ENCODE measurements at regions not wholly inside any gene's neighbourhood (a gene's known extent, or its start where the extent isn't known, plus 50 kb on each side); places are given as distances from the start of the nearest gene placed in this dataset.
"Not testable (repeated sequence)": the region's sequence is repeated elsewhere in the genome, so short reads cannot be mapped to it uniquely, and the experiment has no call there.

- Mint-ChIP-seq H3K27me3 (ENCODE audit: low read depth) (no peaks in the 10 kb centered on the region), H3K27ac (no peak overlapping the region), H3K4me3 (ENCODE audit: low read depth) (no peak overlapping the region), H3K4me1 (ENCODE audit: low read depth) (no peaks in the 10 kb centered on the region), H3K36me3 (ENCODE audit: low read depth) (no peaks in the 10 kb centered on the region), H3K9me3 (peaks cover 13% of the 10 kb centered on the region)
- intact Hi-C loops (cut with micrococcal nuclease): no loop called here
- no peak for DNase-seq (ENCODE audit: low spot score)
Observed at GRCh38 chr14:48243900-48244299, 568.5 kb upstream of the MDGA2 start.

- Mint-ChIP-seq H3K27ac (no peak overlapping the region), H3K4me1 (ENCODE audit: low read depth) (no peaks in the 10 kb centered on the region), H3K36me3 (ENCODE audit: low read depth) (no peaks in the 10 kb centered on the region), H3K4me3 (ENCODE audit: low read depth) (no peak overlapping the region), H3K27me3 (ENCODE audit: low read depth) (no peaks in the 10 kb centered on the region), H3K9me3 (peaks cover 27% of the 10 kb centered on the region)
- intact Hi-C loops (cut with micrococcal nuclease): no loop called here
- DNase-seq (ENCODE audit: low spot score): no peak
Observed at GRCh38 chr14:48229091-48229490, 553.7 kb upstream of the MDGA2 start.

GRCh38 chr14:48193893-48194292 is 518.5 kb upstream of the MDGA2 start:
- H3K4me1 Mint-ChIP-seq (ENCODE audit: low read depth): no peaks in the 10 kb centered on the region
- intact Hi-C loops (cut with micrococcal nuclease): no loop called here
- H3K9me3 Mint-ChIP-seq: peaks cover 3% of the 10 kb centered on the region
- H3K4me3 Mint-ChIP-seq (ENCODE audit: low read depth): no peak overlapping the region
- no peak for DNase-seq (ENCODE audit: low spot score)
- no peaks in the 10 kb centered on the region for H3K27me3 Mint-ChIP-seq (ENCODE audit: low read depth)
- H3K36me3 Mint-ChIP-seq (ENCODE audit: low read depth): no peaks in the 10 kb centered on the region
- H3K27ac Mint-ChIP-seq: no peak overlapping the region

- H3K4me3 Mint-ChIP-seq (ENCODE audit: low read depth); intact Hi-C loops (cut with micrococcal nuclease); H3K36me3 Mint-ChIP-seq (ENCODE audit: low read depth); DNase-seq (ENCODE audit: low spot score); H3K4me1 Mint-ChIP-seq (ENCODE audit: low read depth); H3K27me3 Mint-ChIP-seq (ENCODE audit: low read depth); H3K27ac Mint-ChIP-seq: not testable (repeated sequence)
- H3K9me3 Mint-ChIP-seq: peaks cover 31% of the 10 kb centered on the region
Observed at GRCh38 chr14:48149624-48150023, 474.2 kb upstream of the MDGA2 start.

- H3K36me3 Mint-ChIP-seq (ENCODE audit: low read depth): no peaks in the 10 kb centered on the region
- no peaks in the 10 kb centered on the region for H3K4me1 Mint-ChIP-seq (ENCODE audit: low read depth)
Observed at GRCh38 chr14:48140804-48141203, 465.4 kb upstream of the MDGA2 start.

GRCh38 chr14:48129472-48129871 is 454.1 kb upstream of the MDGA2 start:
- H3K27me3 Mint-ChIP-seq (ENCODE audit: low read depth): no peaks in the 10 kb centered on the region
- no peak overlapping the region for H3K27ac Mint-ChIP-seq
- DNase-seq (ENCODE audit: low spot score): no peak
- H3K4me1 Mint-ChIP-seq (ENCODE audit: low read depth): no peaks in the 10 kb centered on the region
- intact Hi-C loops (cut with micrococcal nuclease): no loop called here
- H3K4me3 Mint-ChIP-seq (ENCODE audit: low read depth): no peak overlapping the region
- no peaks in the 10 kb centered on the region for H3K36me3 Mint-ChIP-seq (ENCODE audit: low read depth)
- H3K9me3 Mint-ChIP-seq: peaks cover 25% of the 10 kb centered on the region

More at GRCh38 chr14:48140804-48141203, 465.4 kb upstream of the MDGA2 start:
- DNase-seq (ENCODE audit: low spot score): no peak
- no peaks in the 10 kb centered on the region for H3K27me3 Mint-ChIP-seq (ENCODE audit: low read depth)
- intact Hi-C loops (cut with micrococcal nuclease): no loop called here
- H3K9me3 Mint-ChIP-seq: peaks cover 11% of the 10 kb centered on the region
- no peak overlapping the region for H3K27ac Mint-ChIP-seq
- no peak overlapping the region for H3K4me3 Mint-ChIP-seq (ENCODE audit: low read depth)

GRCh38 chr14:48127674-48128073 is 452.3 kb upstream of the MDGA2 start:
- no peak overlapping the region for H3K4me3 Mint-ChIP-seq (ENCODE audit: low read depth)
- H3K27me3 Mint-ChIP-seq (ENCODE audit: low read depth): no peaks in the 10 kb centered on the region
- DNase-seq (ENCODE audit: low spot score): no peak
- no peaks in the 10 kb centered on the region for H3K36me3 Mint-ChIP-seq (ENCODE audit: low read depth)
- H3K27ac Mint-ChIP-seq: no peak overlapping the region
- intact Hi-C loops (cut with micrococcal nuclease): no loop called here
- H3K4me1 Mint-ChIP-seq (ENCODE audit: low read depth): no peaks in the 10 kb centered on the region
- H3K9me3 Mint-ChIP-seq: peaks cover 19% of the 10 kb centered on the region

- intact Hi-C loops (cut with micrococcal nuclease): no loop called here
- peaks cover 21% of the 10 kb centered on the region for H3K9me3 Mint-ChIP-seq
- no peak overlapping the region for H3K4me3 Mint-ChIP-seq (ENCODE audit: low read depth)
- H3K27me3 Mint-ChIP-seq (ENCODE audit: low read depth): no peaks in the 10 kb centered on the region
- no peak for DNase-seq (ENCODE audit: low spot score)
- no peaks in the 10 kb centered on the region for H3K36me3 Mint-ChIP-seq (ENCODE audit: low read depth)
- H3K4me1 Mint-ChIP-seq (ENCODE audit: low read depth): no peaks in the 10 kb centered on the region
- H3K27ac Mint-ChIP-seq: no peak overlapping the region
Observed at GRCh38 chr14:48125654-48126053, 450.2 kb upstream of the MDGA2 start.

- Mint-ChIP-seq H3K36me3 (ENCODE audit: low read depth) (no peaks in the 10 kb centered on the region), H3K9me3 (peaks cover 30% of the 10 kb centered on the region), H3K4me3 (ENCODE audit: low read depth) (no peak overlapping the region), H3K27ac (no peak overlapping the region), H3K27me3 (ENCODE audit: low read depth) (no peaks in the 10 kb centered on the region), H3K4me1 (ENCODE audit: low read depth) (no peaks in the 10 kb centered on the region)
- intact Hi-C loops (cut with micrococcal nuclease): no loop called here
- DNase-seq (ENCODE audit: low spot score): no peak
Observed at GRCh38 chr14:48113713-48114112, 438.3 kb upstream of the MDGA2 start.

GRCh38 chr14:48111151-48111550 is 435.7 kb upstream of the MDGA2 start:
- H3K4me1 Mint-ChIP-seq (ENCODE audit: low read depth): no peaks in the 10 kb centered on the region
- no peak for DNase-seq (ENCODE audit: low spot score)
- H3K27me3 Mint-ChIP-seq (ENCODE audit: low read depth): no peaks in the 10 kb centered on the region
- no peak overlapping the region for H3K4me3 Mint-ChIP-seq (ENCODE audit: low read depth)
- H3K9me3 Mint-ChIP-seq: peaks cover 32% of the 10 kb centered on the region
- no peaks in the 10 kb centered on the region for H3K36me3 Mint-ChIP-seq (ENCODE audit: low read depth)
- intact Hi-C loops (cut with micrococcal nuclease): no loop called here
- no peak overlapping the region for H3K27ac Mint-ChIP-seq

- DNase-seq (ENCODE audit: low spot score): no peak
- peaks cover 37% of the 10 kb centered on the region for H3K9me3 Mint-ChIP-seq
- intact Hi-C loops (cut with micrococcal nuclease): no loop called here
- H3K4me1 Mint-ChIP-seq (ENCODE audit: low read depth): no peaks in the 10 kb centered on the region
- H3K4me3 Mint-ChIP-seq (ENCODE audit: low read depth): no peak overlapping the region
- H3K27ac Mint-ChIP-seq: no peak overlapping the region
- no peaks in the 10 kb centered on the region for H3K27me3 Mint-ChIP-seq (ENCODE audit: low read depth)
- no peaks in the 10 kb centered on the region for H3K36me3 Mint-ChIP-seq (ENCODE audit: low read depth)
Observed at GRCh38 chr14:48107646-48108045, 432.2 kb upstream of the MDGA2 start.

GRCh38 chr14:48096897-48097296 is 421.5 kb upstream of the MDGA2 start:
- no peak for DNase-seq (ENCODE audit: low spot score)
- H3K36me3 Mint-ChIP-seq (ENCODE audit: low read depth): no peaks in the 10 kb centered on the region
- no peaks in the 10 kb centered on the region for H3K27me3 Mint-ChIP-seq (ENCODE audit: low read depth)
- H3K4me3 Mint-ChIP-seq (ENCODE audit: low read depth): no peak overlapping the region
- intact Hi-C loops (cut with micrococcal nuclease): no loop called here
- H3K27ac Mint-ChIP-seq: no peak overlapping the region
- peaks cover 25% of the 10 kb centered on the region for H3K9me3 Mint-ChIP-seq
- no peaks in the 10 kb centered on the region for H3K4me1 Mint-ChIP-seq (ENCODE audit: low read depth)

- Mint-ChIP-seq H3K4me1 (ENCODE audit: low read depth) (no peaks in the 10 kb centered on the region), H3K36me3 (ENCODE audit: low read depth) (no peaks in the 10 kb centered on the region), H3K27me3 (ENCODE audit: low read depth) (no peaks in the 10 kb centered on the region), H3K4me3 (ENCODE audit: low read depth) (no peak overlapping the region), H3K27ac (no peak overlapping the region), H3K9me3 (peaks cover 31% of the 10 kb centered on the region)
- no peak for DNase-seq (ENCODE audit: low spot score)
- intact Hi-C loops (cut with micrococcal nuclease): no loop called here
Observed at GRCh38 chr14:48086516-48086915, 411.1 kb upstream of the MDGA2 start.

GRCh38 chr14:48075487-48075886 is 400.1 kb upstream of the MDGA2 start:
- H3K36me3 Mint-ChIP-seq (ENCODE audit: low read depth): no peaks in the 10 kb centered on the region
- no peak overlapping the region for H3K4me3 Mint-ChIP-seq (ENCODE audit: low read depth)
- H3K9me3 Mint-ChIP-seq: peaks cover 27% of the 10 kb centered on the region
- intact Hi-C loops (cut with micrococcal nuclease): no loop called here
- no peaks in the 10 kb centered on the region for H3K27me3 Mint-ChIP-seq (ENCODE audit: low read depth)
- H3K27ac Mint-ChIP-seq: no peak overlapping the region
- no peak for DNase-seq (ENCODE audit: low spot score)
- H3K4me1 Mint-ChIP-seq (ENCODE audit: low read depth): no peaks in the 10 kb centered on the region
